Glomerular visceral epithelial cell (primary cell): ENCODE measurements at regions not wholly inside any gene's neighbourhood (a gene's known extent, or its start where the extent isn't known, plus 50 kb on each side); places are given as distances from the start of the nearest gene placed in this dataset.
"Not testable (repeated sequence)": the region's sequence is repeated elsewhere in the genome, so short reads cannot be mapped to it uniquely, and the experiment has no call there.

Experiments used
- DNase-seq: peaks from one replicate; pipeline ENCODE4 v3.0.0-alpha.2; 2016; ENCODE audit errors: extremely low spot score

GRCh38 chr3:1456781-1457311, 364.0 kb downstream of the CNTN6 start:
- no peak for DNase-seq

GRCh38 chr3:1462371-1462770, 369.5 kb downstream of the CNTN6 start:
- DNase-seq = no peak

GRCh38 chr3:1462856-1463450, 370.1 kb downstream of the CNTN6 start:
- no peak for DNase-seq

GRCh38 chr3:1465091-1465490, 372.3 kb downstream of the CNTN6 start:
- DNase-seq = not testable (repeated sequence)

- no peak for DNase-seq
Observed at GRCh38 chr3:1468145-1468544, 375.3 kb downstream of the CNTN6 start.

GRCh38 chr3:1469248-1469647, 376.4 kb downstream of the CNTN6 start:
- DNase-seq = no peak

GRCh38 chr3:1469687-1470086, 376.9 kb downstream of the CNTN6 start:
- DNase-seq = no peak

- no peak for DNase-seq
Observed at GRCh38 chr3:1477669-1478068, 384.8 kb downstream of the CNTN6 start.

GRCh38 chr3:1495466-1495865, 402.6 kb downstream of the CNTN6 start:
- DNase-seq = no peak

- DNase-seq = no peak
Observed at GRCh38 chr3:1499694-1500093, 406.9 kb downstream of the CNTN6 start.

- no peak for DNase-seq
Observed at GRCh38 chr3:1501406-1502115, 408.7 kb downstream of the CNTN6 start.

- no peak for DNase-seq
Observed at GRCh38 chr3:1506090-1506489, 413.3 kb downstream of the CNTN6 start.

GRCh38 chr3:1513662-1514061, 420.8 kb downstream of the CNTN6 start:
- no peak for DNase-seq

GRCh38 chr3:1515882-1516281, 423.1 kb downstream of the CNTN6 start:
- DNase-seq = no peak

GRCh38 chr3:1527786-1528185, 435.0 kb downstream of the CNTN6 start:
- no peak for DNase-seq

GRCh38 chr3:1528621-1529020, 435.8 kb downstream of the CNTN6 start:
- DNase-seq = no peak

- DNase-seq = no peak
Observed at GRCh38 chr3:1529676-1530075, 436.9 kb downstream of the CNTN6 start.

- no peak for DNase-seq
Observed at GRCh38 chr3:1531981-1532380, 439.2 kb downstream of the CNTN6 start.

- no peak for DNase-seq
Observed at GRCh38 chr3:1532935-1533606, 440.2 kb downstream of the CNTN6 start.

GRCh38 chr3:1533763-1534162, 440.9 kb downstream of the CNTN6 start:
- DNase-seq = no peak

- DNase-seq = no peak
Observed at GRCh38 chr3:1534252-1534651, 441.4 kb downstream of the CNTN6 start.

GRCh38 chr3:1535361-1535760, 442.5 kb downstream of the CNTN6 start:
- DNase-seq = no peak

- DNase-seq = no peak
Observed at GRCh38 chr3:1540686-1541085, 447.9 kb downstream of the CNTN6 start.
